DMS 273 (cell line): ENCODE measurements at regions not wholly inside any gene's neighbourhood (a gene's known extent, or its start where the extent isn't known, plus 50 kb on each side); places are given as distances from the start of the nearest gene placed in this dataset.

ENCODE experiments used
- DNase-seq: peaks from one replicate; lab custom pipeline; 2025; ENCODE audit not compliant: unreplicated experiment; lab: John Stamatoyannopoulos, UW

DNA sequence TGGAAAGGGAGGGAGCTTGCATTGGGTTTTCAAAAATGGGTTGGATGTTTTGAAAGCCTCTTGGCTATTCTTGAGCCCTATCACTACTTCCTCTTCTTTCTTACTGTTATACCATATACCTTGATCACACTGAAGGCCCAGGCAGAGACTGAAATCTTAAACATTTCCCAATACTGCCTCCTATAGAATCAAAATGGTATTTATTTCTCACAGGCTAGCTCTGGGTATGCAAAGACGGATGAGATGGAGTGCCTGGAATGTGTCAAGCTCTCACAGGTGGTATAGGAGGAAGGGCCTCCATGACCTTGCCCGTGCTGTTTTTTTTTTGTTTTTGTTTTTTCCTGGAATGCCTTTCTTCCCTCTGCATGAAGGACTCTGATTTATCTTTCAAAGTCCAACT is 268.4 kb upstream of the USP24 start:
- peak; percentile 35 for DNase-seq

DNA sequence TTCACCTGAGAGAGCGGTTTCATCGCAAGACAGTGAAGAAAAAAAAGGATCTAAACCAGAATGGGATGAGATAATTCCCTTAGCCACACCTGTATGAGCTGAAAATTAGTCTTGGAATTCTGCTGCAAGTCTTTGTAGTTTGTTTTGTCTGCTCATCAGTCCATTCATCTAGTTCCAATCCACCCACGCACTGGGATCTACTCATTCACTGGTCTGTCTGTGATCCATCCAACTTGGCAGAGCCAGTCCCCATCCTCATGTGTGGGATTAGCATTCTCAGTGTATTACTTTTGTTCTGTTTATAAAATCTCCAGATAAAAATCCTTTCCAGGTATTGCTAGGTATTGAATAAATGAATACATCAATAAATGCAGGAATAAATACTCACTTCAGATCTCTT is 266.5 kb upstream of the USP24 start:
- DNase-seq: no peak

DNA sequence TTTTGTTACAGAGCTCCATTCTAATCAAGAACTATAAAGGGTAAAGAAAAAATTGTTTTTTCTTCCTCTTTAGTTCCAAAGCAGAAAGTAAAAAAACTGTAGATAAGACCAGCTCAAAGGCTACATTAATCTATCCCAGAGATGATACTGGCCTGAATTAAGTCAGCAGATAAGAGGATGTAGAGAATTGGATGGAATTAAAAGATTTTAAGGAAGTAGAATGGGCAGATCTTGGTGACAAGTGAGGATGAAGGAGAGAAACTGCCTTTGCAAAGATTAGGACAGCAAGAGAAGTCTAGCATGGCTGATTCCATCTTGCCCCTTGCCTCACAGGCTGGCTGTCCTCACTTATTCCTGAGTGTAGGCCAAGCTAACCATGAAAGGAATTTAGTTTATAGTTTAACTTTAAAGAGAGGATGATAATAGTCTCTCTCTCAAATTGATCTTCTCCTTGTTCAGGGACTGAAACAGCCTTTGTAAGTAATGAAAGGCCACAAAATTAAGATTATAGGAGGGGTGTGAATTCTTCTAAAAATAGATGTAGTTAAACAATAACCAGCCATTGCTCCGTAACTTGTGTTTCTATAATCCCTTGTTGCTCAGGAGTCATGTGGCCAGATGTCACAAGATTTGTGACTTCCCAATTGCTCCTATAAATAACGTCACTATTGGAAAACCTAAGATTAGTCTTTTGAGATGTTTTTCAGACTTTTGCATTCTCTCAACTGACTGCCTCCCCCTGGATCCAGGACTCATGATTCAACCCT is 265.0 kb upstream of the USP24 start:
- no peak for DNase-seq

DNA sequence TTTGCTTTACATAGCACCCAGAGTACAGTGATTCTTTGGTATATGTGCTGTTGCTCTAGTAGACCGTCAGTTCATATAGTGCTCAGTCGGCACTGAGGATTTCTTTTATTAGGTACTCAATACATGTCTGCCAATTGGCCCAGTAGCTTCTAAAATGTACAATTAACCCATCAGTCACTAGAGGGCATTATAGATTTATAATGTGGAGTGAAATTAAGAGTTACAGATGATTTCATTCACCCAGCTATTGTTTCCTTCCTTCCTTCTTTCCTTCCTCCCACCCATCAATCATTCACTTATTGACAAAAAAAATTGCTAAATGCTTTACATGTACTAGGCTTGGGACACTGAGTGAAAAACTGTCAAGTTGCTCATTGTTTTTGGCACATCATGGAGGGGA is 263.6 kb upstream of the USP24 start:
- peak; percentile 77 for DNase-seq

DNA sequence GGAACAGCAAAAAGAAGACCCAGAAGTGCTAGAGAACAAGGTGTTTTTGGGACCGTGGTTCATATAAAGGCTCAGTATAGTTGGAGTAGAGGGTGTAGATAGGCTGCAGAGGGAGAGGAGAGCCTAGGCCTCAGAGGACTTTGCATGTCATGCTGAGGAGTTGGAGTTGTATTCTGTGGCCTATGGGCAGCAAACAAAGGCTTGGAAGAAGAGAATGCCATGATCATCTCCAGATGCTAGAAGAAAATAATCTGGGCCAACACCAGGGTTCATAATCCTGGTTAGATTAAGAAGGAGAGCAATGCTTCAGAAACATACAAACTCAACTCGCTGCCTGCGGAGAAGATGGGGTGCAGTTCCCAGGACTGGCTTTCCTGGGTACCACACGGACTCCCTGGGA is 262.8 kb upstream of the USP24 start:
- DNase-seq: no peak

DNA sequence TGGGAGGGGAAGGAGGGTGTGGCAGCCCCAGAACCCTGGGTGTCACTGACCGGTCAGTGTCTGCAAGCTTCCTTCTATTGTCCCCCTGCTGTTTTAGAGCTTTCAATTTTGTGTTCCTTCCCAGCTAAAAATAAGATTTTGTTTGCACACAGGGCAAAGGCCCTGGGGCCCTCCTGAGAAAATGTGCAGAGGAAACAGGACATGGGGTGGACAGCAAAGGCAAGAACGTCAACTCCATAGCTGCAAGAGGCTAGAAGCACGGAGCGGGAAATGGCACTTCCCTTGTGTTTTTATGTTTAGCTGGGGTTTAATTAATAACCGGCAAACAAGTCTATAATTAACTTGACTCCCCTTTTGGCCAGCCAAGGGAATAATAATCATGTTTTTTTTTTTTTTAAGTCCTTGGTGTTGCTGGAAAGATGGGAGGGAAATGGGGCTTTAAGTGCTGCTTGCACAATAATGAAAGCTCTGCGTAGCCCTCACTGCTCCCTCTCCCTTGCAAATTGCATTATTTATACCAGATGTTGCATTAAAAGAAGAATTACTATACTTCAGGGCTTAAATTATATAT is 261.4 kb upstream of the USP24 start:
- no peak for DNase-seq

DNA sequence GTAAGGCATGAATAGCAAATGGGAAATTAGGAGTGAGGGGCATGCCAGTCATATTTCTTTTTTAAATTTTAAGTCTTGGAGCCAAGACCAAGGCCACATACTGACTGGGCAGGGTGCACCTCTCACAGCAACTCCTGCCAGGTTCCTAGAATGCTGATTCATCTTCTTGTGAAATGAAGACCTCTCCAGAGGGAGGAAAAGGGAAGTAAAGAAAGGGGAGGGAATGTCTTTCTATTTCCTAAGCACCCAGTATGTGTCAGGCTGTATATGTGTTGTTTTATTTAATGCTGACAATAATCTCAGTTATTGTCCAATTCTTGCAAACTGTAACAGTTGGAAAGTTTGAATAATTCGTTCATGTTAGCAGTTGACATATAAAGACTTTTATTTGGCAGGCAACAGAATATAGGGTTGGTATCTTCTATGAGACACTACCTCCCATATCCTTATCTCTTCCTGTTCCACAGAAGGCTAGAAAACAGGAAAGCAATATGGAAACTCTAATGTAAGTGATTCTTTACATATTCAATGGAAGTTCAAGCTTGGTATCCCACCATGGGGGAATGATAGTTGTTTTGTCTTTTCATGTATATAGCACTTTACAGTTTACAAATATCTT is 259.1 kb upstream of the USP24 start:
- no peak for DNase-seq

DNA sequence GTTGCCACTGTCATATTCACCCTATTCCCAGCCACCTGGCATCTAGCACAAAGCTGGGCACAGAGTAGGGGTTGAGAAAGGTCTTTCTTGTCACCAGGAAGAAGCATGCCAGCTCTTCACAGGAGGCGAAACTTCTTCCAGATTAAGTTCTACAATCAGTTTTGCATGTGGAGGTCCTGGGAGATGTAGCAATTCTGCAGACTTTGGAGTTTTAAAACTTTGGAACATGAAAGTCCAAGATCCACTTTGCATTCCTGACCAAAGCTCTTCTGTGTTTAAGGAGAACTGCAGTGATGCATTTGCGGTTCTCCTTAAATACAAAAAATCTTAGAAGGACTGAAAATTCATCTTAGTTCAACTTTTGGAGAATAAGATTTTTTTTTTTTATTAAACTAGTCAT is 258.5 kb upstream of the USP24 start:
- DNase-seq: no peak

DNA sequence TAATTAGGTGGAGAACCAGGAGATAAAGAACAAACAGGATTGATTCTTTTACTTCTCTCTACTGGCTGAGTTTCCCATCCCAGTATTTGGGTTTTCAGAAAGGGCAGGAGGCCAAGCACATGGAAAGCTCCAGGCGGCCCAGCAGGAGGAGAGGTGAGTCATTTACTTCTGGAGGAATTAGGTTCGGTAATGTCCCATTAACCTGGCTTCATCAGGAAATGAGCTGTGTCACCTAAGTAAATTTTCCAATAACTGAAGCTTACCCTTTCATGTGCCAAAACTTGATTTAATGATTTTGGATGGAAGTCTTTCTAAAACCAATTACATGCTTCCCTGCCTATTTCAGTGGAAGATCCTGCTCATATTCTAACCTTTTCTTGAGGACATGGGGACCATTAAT is 257.6 kb upstream of the USP24 start:
- peak; percentile 48 for DNase-seq

DNA sequence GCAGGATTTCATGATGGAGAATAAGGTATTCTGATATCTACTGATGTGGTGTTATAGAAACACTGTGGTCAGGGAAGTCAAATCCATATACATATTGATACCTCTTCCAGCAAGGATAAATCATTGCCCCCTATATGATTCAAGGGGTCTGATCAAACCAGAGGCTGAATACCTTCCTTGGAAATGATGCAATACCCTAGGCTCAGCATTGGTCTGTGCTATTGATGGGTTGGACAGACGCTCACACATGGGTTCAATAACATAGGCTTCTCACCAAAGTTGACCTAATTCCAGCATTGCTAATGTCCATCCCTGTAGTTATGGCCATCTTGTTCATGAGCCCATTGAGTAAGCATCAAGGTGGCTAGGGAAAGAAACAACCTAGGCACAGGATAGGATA is 257.0 kb upstream of the USP24 start:
- DNase-seq: no peak

DNA sequence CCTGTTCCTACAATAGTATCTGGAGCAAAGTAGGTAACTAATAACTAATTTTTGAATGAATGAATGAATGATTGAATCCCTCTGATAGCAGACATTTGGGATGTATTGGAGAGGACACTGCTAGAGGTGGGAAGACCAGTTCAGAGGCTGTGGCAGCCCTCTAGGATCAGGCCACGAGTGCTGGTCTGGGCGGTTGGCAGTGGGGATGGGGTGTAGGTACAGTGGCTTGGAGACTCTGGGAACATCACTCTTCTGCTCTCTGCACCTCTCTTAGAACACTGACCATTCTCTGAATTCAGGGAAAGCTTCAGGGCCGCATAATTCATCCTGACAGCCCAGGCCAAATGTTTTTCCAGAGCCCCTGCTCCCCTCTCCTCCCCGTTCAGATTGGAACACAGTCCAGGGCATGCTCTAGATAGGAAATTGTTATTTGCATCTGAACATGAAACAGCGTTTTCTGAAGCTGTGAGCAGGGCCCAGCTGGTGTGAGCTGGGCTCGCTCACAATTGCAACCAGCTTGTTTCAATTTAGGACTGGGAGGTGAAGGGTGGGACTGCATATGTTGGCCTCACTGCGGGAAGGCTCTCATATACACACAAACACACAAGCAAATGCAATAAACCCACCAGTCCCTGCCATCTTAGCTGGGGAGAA is 253.1 kb upstream of the USP24 start:
- no peak for DNase-seq

DNA sequence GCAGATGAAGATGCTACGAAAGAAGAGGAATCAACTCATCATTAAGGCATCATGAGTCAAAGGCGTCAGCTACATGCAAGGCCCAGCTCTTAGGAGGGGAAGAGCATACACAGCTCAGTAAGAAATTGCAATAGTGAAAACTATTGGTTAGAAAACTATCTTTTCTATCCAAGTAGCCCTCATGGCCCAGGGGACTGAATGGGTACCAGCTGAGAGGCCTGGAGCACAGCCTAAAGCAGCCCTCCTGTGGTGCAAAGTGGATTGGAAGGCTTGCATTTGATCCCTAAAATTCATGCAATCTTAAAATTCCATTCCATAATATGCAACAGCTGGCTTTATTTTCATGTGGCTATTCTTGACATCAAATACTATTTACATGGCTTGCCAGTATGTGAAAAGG is 251.8 kb upstream of the USP24 start:
- no peak for DNase-seq

DNA sequence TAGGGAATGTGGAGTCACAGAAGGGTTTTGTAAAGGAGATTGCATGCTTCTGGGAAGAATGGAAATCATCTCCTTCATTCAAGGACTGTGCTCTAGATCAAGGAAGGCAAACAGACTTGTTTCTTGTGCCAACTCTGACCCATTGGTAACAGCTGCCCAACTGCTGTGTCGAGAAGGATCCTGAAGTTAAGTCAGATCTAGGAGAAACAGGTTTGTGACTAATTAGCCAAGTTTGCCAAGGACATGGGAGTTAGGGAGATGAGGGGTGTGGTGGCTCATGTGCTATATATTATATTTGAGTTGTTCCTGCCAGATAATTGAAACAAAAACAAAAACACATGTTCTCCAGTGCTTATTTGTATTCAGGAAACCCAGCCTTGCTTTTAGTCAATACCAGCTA is 251.2 kb upstream of the USP24 start:
- no peak for DNase-seq

DNA sequence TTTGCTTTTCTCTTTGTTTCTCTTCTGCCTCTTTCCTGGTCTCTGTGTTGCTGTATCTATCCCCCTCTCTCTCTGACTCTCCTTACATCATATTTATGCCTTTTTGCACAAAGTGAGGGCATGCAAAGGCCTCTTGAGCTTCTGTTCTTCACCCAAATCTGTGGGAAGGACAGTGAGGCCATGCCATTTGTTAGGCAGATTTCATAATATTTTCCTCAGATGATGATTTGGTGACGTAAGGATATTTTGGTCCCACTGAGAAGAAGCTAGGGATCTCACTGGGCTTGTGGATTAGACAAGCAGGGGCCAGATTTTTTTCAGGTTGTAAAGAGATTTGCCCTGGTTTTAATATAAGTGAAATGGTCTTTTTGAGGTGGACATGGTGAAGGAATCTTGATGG is 249.4 kb upstream of the USP24 start:
- no peak for DNase-seq

DNA sequence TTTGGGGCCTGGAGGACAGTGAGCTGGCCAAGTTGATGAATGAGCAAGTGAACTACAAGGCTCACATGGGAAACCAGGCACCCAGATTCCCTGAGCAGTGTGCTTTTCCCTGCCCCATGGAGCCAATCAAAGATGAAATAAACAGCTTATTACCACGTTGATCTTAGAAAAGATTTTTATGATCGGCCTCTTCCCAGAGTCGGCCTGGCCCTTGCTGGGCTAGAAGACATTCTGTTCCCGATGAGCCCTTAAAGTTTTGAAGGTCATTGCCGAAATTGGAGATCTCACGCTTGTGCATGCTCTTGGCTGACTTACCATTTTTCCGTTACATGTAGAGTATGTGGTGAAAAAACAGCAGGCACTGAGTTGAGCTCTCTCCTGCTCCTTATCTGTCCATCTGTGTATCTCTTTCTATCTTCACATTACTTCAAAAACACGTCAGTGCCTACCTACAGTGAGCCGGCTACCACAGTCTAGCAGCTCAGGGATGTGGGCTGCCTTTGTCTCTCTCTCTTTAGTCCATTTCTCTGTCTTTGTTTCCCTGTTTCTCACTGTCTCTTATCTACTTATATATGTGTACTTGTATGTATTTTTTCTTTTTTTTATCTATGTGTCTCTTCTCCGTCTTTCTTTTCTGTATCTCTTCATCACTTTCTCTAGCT is 248.8 kb upstream of the USP24 start:
- no peak for DNase-seq

DNA sequence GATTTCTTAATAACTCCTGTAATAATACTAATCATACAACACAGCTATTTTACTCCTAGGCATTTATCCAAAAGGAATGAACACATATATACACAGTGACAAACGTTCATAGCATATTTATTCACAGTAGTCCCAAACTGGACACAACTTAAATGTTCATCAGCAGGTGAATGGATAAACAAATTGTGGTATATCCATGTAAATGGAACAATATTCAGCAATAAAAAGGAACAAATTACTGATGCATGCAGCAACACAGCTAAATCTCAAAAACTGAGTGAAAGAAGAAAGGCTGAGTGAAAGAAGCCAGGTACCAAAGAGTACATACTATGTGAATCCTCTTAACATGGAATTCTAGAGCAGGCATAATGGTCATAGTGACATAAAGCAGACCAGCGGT is 242.7 kb upstream of the USP24 start:
- DNase-seq: no peak

DNA sequence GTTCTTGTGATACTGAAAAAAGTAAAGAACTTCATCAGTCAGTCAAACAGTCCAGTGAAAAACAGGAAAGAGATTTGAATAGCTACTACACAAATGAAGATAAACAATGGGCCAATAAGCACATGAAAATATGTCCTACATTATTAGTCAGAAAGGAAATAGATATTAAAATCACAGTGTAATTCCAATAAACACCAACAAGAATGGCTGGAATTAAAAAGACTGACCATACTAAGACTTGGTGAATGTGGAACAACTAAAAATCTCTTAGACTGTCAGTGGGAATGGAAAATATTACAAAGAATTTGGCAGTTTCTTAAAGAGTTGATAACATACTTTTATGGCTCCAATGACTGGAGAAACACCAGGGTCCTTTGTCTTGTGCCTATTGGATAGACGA is 241.8 kb upstream of the USP24 start:
- no peak for DNase-seq

DNA sequence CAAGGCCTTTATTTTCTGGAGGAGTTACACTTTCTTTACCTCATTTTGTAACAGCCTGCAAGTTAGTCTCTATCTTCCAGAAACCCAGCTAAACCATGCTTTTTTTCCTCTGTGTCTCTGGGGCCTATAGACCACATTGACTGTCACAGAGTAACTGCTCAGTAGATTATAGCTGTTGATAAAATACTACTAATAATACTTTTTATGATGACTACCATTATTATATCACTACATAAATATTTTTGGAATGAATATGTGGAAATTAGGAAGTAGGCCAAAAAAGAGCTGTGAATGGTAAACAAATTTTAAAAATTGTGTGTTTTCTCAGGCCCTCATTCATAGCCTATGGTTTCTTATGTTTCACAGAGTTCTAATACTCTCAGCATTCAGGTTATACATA is 233.1 kb upstream of the USP24 start:
- DNase-seq: no peak

DNA sequence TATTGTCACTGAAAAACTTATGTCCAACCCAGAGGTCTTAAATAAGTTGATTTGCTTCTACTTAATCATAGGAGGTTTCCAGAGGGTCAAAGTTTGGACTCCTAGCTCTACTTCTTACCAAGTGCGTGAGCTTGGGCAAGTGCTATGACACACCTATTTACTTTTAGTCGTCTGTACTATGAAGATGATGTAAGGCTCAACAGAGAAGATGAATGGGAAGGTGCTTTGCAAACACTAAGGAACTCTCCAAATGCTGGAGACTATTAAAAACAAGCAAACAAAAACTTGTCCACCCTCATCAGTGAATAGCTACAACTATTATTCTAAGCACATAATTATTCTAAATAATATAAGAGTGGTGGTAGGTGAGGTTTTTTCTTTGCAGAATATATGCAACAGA is 232.3 kb upstream of the USP24 start:
- no peak for DNase-seq

DNA sequence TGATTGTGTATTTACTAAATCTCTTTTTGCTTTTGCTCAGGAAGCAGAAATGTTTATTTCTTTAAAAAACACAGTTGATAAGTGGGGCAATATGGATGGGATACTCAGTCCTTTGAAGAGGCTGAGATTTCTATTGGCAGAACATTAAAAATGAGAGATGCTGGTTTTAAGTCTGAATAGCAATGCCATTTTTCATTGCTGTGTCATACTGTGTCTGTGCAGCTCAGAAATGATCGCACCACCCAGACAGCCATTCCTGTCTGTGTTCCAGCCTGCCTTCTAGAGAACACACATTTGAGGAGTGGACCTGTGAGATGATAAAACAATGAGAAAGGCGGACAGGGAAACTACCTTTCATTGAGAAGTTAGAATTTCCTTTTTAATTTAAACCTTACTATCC is 231.2 kb upstream of the USP24 start:
- no peak for DNase-seq

DNA sequence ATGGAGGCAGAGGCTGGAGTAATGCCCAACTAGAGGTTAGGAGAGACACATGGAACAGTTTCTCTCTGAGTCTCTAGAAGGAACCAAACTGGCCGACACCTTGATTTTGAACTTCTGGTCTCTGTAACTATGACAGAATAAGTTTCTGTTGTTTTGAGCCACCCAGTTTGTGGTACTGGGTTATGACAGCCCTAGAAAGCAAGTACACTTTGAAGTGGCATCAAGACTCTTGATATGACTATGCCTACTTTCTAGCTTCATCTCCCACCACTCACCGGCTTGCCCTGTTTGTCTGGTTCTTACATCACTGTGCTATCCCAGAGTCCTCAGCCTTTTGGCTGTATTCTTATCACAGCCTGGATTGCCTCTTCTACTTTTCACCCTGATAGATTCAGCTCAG is 230.3 kb upstream of the USP24 start:
- no peak for DNase-seq

DNA sequence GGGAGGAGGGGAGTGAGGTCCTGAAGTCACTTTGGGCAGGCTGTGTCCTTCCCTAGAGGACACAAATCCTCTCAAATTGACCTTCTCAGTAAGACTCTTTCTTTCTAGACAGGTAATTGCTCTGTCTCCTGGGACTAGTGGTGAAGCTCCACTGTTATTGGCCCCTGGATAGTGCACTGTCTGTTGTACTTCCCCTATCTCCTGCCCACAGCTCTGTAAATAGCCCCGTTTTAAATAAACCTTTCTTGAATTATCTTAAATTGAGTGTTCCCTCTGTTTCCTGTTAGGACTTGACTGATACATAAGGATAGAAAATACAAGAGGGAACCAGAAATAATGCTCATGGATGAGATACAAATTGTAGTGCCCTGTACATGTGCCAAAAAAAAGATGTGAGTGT is 229.5 kb upstream of the USP24 start:
- DNase-seq: no peak
